BJ (cell line): ENCODE measurements at regions not wholly inside any gene's neighbourhood (a gene's known extent, or its start where the extent isn't known, plus 50 kb on each side); places are given as distances from the start of the nearest gene placed in this dataset.

Experiments used
- CTCF ChIA-PET: fragments of 350-600 bp; formaldehyde crosslinking; extraction: SDS; loops from one replicate; lab custom pipeline; 2021; ENCODE audit warnings: antibody characterized with exemption, inconsistent platforms; lab: Yijun Ruan, JAX
- POLR2A ChIA-PET: fragments of 300-600 bp; sonication (Branson Sonifier 250); formaldehyde crosslinking; extraction: SDS; loops from one replicate; lab custom pipeline; 2021; ENCODE audit warnings: antibody characterized with exemption; lab: Charles Lee
- DNase-seq: peaks from one replicate; pipeline ENCODE4 v3.0.0-alpha.2; 2011; ENCODE audit warnings: low read depth
- H3K27me3 ChIP-seq: 2 replicates; pipeline ENCODE4 v1.6.0; 2011; ENCODE audit warnings: low read length; ENCODE audit not compliant: control insufficient read depth, insufficient read depth
- H3K36me3 ChIP-seq: 2 replicates; pipeline ENCODE4 v1.5.1; 2011; ENCODE audit warnings: low read length; ENCODE audit not compliant: control insufficient read depth, insufficient read depth
- H3K4me3 ChIP-seq: 2 replicates; pipeline ENCODE4 v1.5.1; 2011; ENCODE audit warnings: low read depth, mild to moderate bottlenecking, control low read depth, low read length
- CTCF ChIP-seq: IDR thresholded peaks from 2 replicates; pipeline ENCODE4 v1.5.1; 2011; ENCODE audit warnings: low read depth, mild to moderate bottlenecking, control low read depth, inconsistent platforms, low read length, moderate library complexity; ENCODE audit not compliant: insufficient read depth

DNA sequence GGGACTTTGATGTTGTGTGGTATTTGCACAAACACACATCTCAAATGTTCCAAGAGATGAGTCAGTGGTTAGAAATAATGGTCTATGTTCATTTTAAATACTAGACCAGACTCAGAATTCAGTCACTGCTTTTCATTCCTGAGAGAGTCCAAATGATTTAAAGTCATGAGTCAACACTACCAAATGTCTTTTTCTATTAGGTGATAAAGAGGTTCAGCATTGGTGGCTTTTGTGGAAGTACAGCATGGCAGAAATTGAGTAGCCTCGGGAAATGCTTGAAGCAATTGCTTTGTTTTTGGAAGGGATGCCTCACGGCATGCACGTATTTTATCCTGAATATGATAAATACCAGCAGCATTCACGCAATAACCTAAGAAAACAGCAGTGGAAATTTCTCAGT lies 115.7 kb downstream of the DIO2 start:
- no peak for TF ChIP-seq CTCF
- CTCF ChIA-PET: no interaction called here
- Histone ChIP-seq H3K27me3 (no peaks in the 10 kb centered on the region), H3K4me3 (no peak overlapping the region), H3K36me3 (no peaks in the 10 kb centered on the region)
- DNase-seq: peak; percentile 89
- POLR2A ChIA-PET: no interaction called here

DNA sequence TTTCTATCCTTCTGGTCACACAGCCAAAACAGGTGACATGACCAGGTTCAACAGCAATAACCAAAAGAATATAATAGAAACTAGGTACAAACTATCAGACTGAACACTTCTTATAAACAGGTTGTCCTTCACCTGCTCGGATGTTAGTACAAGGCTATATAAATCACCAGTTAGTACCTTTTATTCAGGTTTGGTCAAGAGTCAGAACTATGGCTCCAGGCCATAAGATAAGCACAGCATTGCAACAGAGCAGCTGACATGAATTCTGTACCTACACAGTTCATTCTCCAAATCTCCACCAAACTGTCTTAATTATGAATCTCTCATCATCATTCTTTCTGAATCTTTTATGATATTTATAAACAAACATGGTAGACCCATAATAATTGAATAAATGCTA lies 123.9 kb downstream of the DIO2 start:
- ChIA-PET POLR2A (no interaction called here), CTCF (no interaction called here)
- no peak for DNase-seq
- no peaks in the 10 kb centered on the region for H3K36me3 ChIP-seq
- H3K27me3 ChIP-seq: no peaks in the 10 kb centered on the region
- TF ChIP-seq CTCF: no peak
- H3K4me3 ChIP-seq: no peak overlapping the region

DNA sequence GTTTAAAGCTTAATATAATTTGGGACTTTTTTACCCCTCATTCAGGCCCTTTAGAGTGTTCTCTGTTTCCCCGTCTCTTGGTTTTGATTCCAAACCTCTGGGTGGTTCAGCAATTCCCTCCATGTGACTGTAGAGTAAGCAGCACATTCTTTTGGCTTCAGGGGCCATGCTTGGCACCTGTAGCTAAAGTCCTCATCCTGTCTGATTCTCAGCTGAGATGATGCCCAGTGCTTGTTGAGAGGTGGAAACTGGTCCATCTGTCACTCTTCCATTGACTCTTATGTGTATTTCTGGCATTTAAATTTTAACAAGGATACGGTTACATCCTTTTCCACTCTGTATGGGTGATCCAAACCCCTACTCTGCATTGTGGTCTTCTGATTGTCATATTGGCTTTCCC lies 127.1 kb downstream of the DIO2 start:
- ChIA-PET POLR2A (no interaction called here), CTCF (interaction anchor here (0.7 kb wide), 1 partner anchor 62 kb away, joined by 3 read pairs; no protein-coding TSS in a partner anchor)
- Histone ChIP-seq H3K27me3 (no peaks in the 10 kb centered on the region), H3K36me3 (no peaks in the 10 kb centered on the region), H3K4me3 (no peak overlapping the region)
- no peak for TF ChIP-seq CTCF
- no peak for DNase-seq

GRCh38 chr14:80080601-80081000 lies 130.7 kb downstream of the DIO2 start:
- no peak for TF ChIP-seq CTCF
- H3K36me3 ChIP-seq: no peaks in the 10 kb centered on the region
- no peak overlapping the region for H3K4me3 ChIP-seq
- H3K27me3 ChIP-seq: no peaks in the 10 kb centered on the region
- DNase-seq: no peak
- ChIA-PET POLR2A (no interaction called here), CTCF (no interaction called here)

DNA sequence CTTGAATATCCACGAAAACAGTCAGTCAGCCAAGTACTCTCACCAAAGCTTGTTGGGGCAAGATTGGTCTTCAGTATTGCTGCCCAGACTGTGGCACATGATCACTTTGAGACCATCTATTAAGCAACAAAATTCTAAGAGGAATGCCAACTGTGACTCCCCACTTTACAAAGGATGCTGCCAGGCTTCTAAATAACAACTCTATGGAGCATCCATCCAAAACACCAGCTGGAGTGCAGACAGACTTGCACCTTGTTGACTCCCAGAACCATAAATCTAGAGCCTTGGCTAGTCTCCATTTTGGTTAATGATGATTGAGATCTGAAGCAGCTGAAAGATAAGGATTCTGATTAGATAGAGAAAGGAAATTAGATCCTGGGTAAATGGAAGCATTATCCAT lies 132.8 kb downstream of the DIO2 start:
- CTCF ChIA-PET: interaction anchor here (3.1 kb wide), 1 partner anchor 22 kb away, joined by 12 read pairs; no protein-coding TSS in a partner anchor
- Histone ChIP-seq H3K4me3 (no peak overlapping the region), H3K27me3 (no peaks in the 10 kb centered on the region), H3K36me3 (no peaks in the 10 kb centered on the region)
- no peak for TF ChIP-seq CTCF
- POLR2A ChIA-PET: no interaction called here
- DNase-seq: no peak
